Fibroblast of mammary gland (primary cell): ENCODE measurements at regions not wholly inside any gene's neighbourhood (a gene's known extent, or its start where the extent isn't known, plus 50 kb on each side); places are given as distances from the start of the nearest gene placed in this dataset.

Source experiments
- DNase-seq: peaks from one replicate; pipeline ENCODE4 v3.0.0-alpha.2; 2010; ENCODE audit warnings: low read depth
- H3K4me3 ChIP-seq: 2 replicates; pipeline ENCODE4 v1.5.1; 2011; ENCODE audit warnings: low read depth, mild to moderate bottlenecking, low read length, moderate library complexity; ENCODE audit not compliant: control insufficient read depth
- CTCF ChIP-seq: conservative IDR thresholded peaks from 2 replicates; pipeline ENCODE4 v1.5.1; 2011; ENCODE audit warnings: low read depth, low read length, inconsistent platforms; ENCODE audit not compliant: control insufficient read depth, insufficient read depth

DNA sequence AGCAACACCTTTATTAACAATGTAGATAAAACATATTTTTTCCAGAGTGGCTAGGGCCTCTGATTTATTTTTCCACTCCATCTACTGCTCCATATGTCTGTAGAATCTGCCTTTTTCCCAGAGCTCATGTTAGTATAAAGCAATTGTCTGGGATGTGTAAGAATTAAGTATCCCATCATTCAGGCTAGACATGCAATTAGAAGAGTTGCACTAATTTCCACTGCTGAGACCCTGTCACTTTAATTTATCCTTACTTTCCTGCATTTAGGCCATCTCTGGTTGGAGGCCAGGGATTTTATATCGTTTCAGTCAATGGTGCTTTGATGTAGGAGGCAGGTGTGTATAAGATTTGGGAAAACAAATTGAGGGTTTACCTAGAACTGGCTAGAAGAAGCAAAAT lies 286.1 kb upstream of the POU3F2 start:
- no peak for TF ChIP-seq CTCF
- no peak overlapping the region for H3K4me3 ChIP-seq
- DNase-seq = no peak

DNA sequence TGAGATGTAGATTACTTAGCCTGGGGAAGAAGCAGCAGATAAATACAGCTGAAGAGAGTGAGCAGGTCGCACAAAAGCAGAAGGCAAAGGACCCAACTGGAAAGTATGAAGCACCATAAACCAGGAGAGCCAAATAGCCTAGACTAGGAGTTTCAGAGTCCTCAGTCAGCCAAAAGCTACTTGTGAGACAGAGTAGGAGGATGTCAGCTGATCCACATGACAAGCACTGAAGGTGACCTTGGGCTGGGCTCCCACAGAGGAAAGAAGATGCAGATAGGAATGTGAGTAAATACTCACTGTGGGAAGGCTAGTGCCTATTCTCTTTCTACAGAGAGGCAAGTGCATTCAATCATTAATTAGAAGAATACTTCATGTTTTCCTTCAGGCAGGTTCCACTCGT lies 274.0 kb upstream of the POU3F2 start:
- TF ChIP-seq CTCF = no peak
- H3K4me3 ChIP-seq = no peak overlapping the region
- no peak for DNase-seq

DNA sequence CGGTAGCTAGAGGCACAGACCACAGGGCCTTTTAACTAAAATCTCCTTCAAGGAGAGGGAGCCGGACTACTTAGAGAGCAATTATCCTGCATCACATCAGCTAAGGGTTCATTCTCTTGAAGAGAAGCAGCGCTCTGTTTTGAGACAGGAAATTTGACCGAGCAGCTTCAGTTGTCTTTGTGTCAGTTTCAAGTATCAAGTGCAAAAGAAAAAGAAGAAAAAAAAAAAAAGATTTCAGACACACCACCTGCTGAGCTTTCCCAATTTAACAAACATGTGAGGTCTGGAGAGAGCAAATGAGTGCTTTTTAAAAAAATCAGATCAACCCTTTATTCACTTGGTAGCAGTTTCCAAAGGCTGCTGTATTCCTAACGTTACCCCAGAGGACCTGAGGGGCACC lies 273.5 kb upstream of the POU3F2 start:
- TF ChIP-seq CTCF = no peak
- no peak overlapping the region for H3K4me3 ChIP-seq
- no peak for DNase-seq

- no peak overlapping the region for H3K4me3 ChIP-seq
- DNase-seq = no peak
- no peak for TF ChIP-seq CTCF
Measured at GRCh38 chr6:98566126-98566525, 268.2 kb upstream of the POU3F2 start.

DNA sequence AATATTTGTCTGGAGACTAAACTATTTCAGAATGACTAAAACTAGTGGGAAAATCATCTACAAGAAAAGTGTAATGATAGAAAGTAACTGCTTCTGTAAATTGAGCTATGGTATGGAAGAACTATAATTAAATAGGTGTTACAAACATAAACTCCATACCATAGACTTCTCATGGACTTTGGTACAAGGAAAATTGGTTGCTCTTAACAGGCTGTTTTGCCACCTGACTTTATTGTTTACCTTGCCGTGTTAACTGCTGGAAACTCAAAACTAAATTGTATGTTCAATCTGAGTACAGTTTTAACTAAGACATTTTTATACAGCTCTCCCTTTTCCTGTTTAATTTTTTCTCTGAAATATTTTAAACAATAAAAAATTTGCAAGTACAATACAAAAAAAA lies 261.8 kb upstream of the POU3F2 start:
- no peak for TF ChIP-seq CTCF
- no peak for DNase-seq
- H3K4me3 ChIP-seq = no peak overlapping the region

DNA sequence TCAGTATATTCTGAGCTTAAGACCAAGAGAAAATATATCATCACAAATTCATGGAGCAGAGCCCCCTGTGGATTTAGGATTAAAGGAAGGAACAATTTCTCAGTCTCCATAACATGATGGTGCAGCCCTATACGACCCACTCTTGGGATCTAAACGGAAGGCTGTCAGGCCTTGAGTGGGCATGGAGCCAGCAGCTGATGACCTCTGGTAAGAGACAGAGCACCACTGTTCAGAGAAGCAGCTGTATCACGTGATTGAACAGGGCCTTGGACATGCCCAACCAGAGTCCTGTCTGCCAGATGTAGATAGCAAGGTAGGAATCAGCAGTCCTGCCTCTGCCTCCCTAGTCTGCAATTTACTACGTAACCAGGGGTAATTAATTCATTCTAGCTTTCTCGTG lies 259.4 kb upstream of the POU3F2 start:
- no peak for DNase-seq
- H3K4me3 ChIP-seq = no peak overlapping the region
- no peak for TF ChIP-seq CTCF

- TF ChIP-seq CTCF = no peak
- H3K4me3 ChIP-seq = no peak overlapping the region
- no peak for DNase-seq
Measured at GRCh38 chr6:98576791-98577190, 257.6 kb upstream of the POU3F2 start.
